A673 (cell line): ENCODE measurements at regions not wholly inside any gene's neighbourhood (a gene's known extent, or its start where the extent isn't known, plus 50 kb on each side); places are given as distances from the start of the nearest gene placed in this dataset.

Experiments
- CTCF ChIP-seq: fragments of 300-800, 200-600 bp; sonication (generic); conservative IDR thresholded peaks from 2 replicates; pipeline ENCODE4 v1.5.1; 2017; ENCODE audit warnings: low read depth, mild to moderate bottlenecking, antibody characterized with exemption, low read length, moderate library complexity, mixed read lengths
- EZH2 ChIP-seq: fragments of 200-600 bp; sonication (generic); IDR thresholded peaks from 2 replicates; pipeline ENCODE4 v1.6.1; 2017; ENCODE audit warnings: borderline replicate concordance, low read depth, mild to moderate bottlenecking, mixed read lengths, antibody characterized with exemption, low read length; ENCODE audit not compliant: poor library complexity, severe bottlenecking

GRCh38 chr1:209355415-209355814 is 228.1 kb upstream of the CAMK1G start:
- no peak for TF ChIP-seq EZH2
- no peak for TF ChIP-seq CTCF
